HUES48 (cell line): ENCODE measurements at regions not wholly inside any gene's neighbourhood (a gene's known extent, or its start where the extent isn't known, plus 50 kb on each side); places are given as distances from the start of the nearest gene placed in this dataset.

Source experiments
- H3K27ac ChIP-seq: one replicate; pipeline ENCODE4 v1.7.0; 2013; ENCODE audit warnings: low read depth, low read length, inconsistent platforms
- H3K27me3 ChIP-seq: 2 replicates; pipeline ENCODE4 v1.6.1; 2013; ENCODE audit warnings: mild to moderate bottlenecking, low read length; ENCODE audit not compliant: control insufficient read depth, insufficient read depth
- H3K36me3 ChIP-seq: 2 replicates; pipeline ENCODE4 v1.6.1; 2013; ENCODE audit warnings: low read length; ENCODE audit not compliant: control insufficient read depth, insufficient read depth
- H3K4me1 ChIP-seq: 2 replicates; pipeline ENCODE4 v1.6.1; 2013; ENCODE audit warnings: mild to moderate bottlenecking, low read length; ENCODE audit not compliant: control insufficient read depth, insufficient read depth
- H3K4me3 ChIP-seq: 2 replicates; pipeline ENCODE4 v1.5.1; 2013; ENCODE audit warnings: mild to moderate bottlenecking, low read depth, low read length
- H3K9ac ChIP-seq: 2 replicates; pipeline ENCODE4 v1.6.1; 2013; ENCODE audit warnings: mild to moderate bottlenecking, low read depth, low read length, moderate library complexity
- H3K9me3 ChIP-seq: 2 replicates; pipeline ENCODE4 v1.6.1; 2013; ENCODE audit warnings: low read length; ENCODE audit not compliant: control insufficient read depth, insufficient read depth

- Histone ChIP-seq H3K4me3 (no peak overlapping the region), H3K9me3 (no peaks in the 10 kb centered on the region; the same call in 1 of the 2 replicates), H3K27ac (no peak overlapping the region), H3K27me3 (no peaks in the 10 kb centered on the region), H3K36me3 (no peaks in the 10 kb centered on the region), H3K9ac (no peak overlapping the region), H3K4me1 (no peaks in the 10 kb centered on the region)
Observed at GRCh38 chr10:36202881-36203280, 560.8 kb upstream of the FZD8 start.

GRCh38 chr10:36200577-36200976 lies 558.5 kb upstream of the FZD8 start:
- H3K36me3 ChIP-seq = no peaks in the 10 kb centered on the region

GRCh38 chr10:36198322-36198721 lies 556.2 kb upstream of the FZD8 start:
- no peaks in the 10 kb centered on the region for H3K36me3 ChIP-seq
- peaks cover 20% of the 10 kb centered on the region for H3K4me1 ChIP-seq
- H3K9ac ChIP-seq = no peak overlapping the region
- H3K27me3 ChIP-seq = no peaks in the 10 kb centered on the region
- no peak overlapping the region for H3K4me3 ChIP-seq
- H3K9me3 ChIP-seq = no peaks in the 10 kb centered on the region; the same call in 1 of the 2 replicates
- H3K27ac ChIP-seq = no peak overlapping the region

More at GRCh38 chr10:36200577-36200976, 558.5 kb upstream of the FZD8 start:
- no peak overlapping the region for H3K27ac ChIP-seq
- H3K9ac ChIP-seq = no peak overlapping the region
- H3K9me3 ChIP-seq = no peaks in the 10 kb centered on the region; the same call in 1 of the 2 replicates
- peaks cover 4% of the 10 kb centered on the region; the same call in 1 of the 2 replicates for H3K4me1 ChIP-seq
- no peaks in the 10 kb centered on the region for H3K27me3 ChIP-seq
- no peak overlapping the region for H3K4me3 ChIP-seq

GRCh38 chr10:36195364-36195763 lies 553.3 kb upstream of the FZD8 start:
- Histone ChIP-seq H3K27ac (no peak overlapping the region), H3K27me3 (no peaks in the 10 kb centered on the region), H3K9me3 (peaks cover 5% of the 10 kb centered on the region; the same call in 1 of the 2 replicates), H3K4me3 (no peak overlapping the region), H3K36me3 (no peaks in the 10 kb centered on the region), H3K9ac (no peak overlapping the region), H3K4me1 (peaks cover 20% of the 10 kb centered on the region)

- peaks cover 6% of the 10 kb centered on the region for H3K27me3 ChIP-seq
- no peak overlapping the region for H3K9ac ChIP-seq
- H3K27ac ChIP-seq = no peak overlapping the region
- H3K4me3 ChIP-seq = no peak overlapping the region
- H3K9me3 ChIP-seq = peaks cover 5% of the 10 kb centered on the region; the same call in 1 of the 2 replicates
- peaks cover 20% of the 10 kb centered on the region for H3K4me1 ChIP-seq
- H3K36me3 ChIP-seq = no peaks in the 10 kb centered on the region
Observed at GRCh38 chr10:36194276-36194675, 552.2 kb upstream of the FZD8 start.

GRCh38 chr10:36191009-36191408 lies 548.9 kb upstream of the FZD8 start:
- Histone ChIP-seq H3K27me3 (peaks cover 32% of the 10 kb centered on the region), H3K9ac (no peak overlapping the region), H3K4me3 (no peak overlapping the region), H3K9me3 (peaks cover 5% of the 10 kb centered on the region; the same call in 1 of the 2 replicates), H3K36me3 (no peaks in the 10 kb centered on the region), H3K27ac (no peak overlapping the region), H3K4me1 (peaks cover 35% of the 10 kb centered on the region)

GRCh38 chr10:36188461-36188860 lies 546.4 kb upstream of the FZD8 start:
- H3K27me3 ChIP-seq = peaks cover 45% of the 10 kb centered on the region
- peaks cover 5% of the 10 kb centered on the region; the same call in 1 of the 2 replicates for H3K9me3 ChIP-seq
- peak overlapping the region; percentile 75 for H3K27ac ChIP-seq
- H3K36me3 ChIP-seq = no peaks in the 10 kb centered on the region
- no peak overlapping the region for H3K9ac ChIP-seq
- peaks cover 16% of the 10 kb centered on the region for H3K4me1 ChIP-seq
- peak overlapping the region; percentile 20; the same call in 1 of the 2 replicates for H3K4me3 ChIP-seq

- Histone ChIP-seq H3K27ac (peak overlapping the region; percentile 75), H3K9me3 (peaks cover 5% of the 10 kb centered on the region; the same call in 1 of the 2 replicates), H3K9ac (no peak overlapping the region), H3K36me3 (no peaks in the 10 kb centered on the region), H3K27me3 (peaks cover 45% of the 10 kb centered on the region), H3K4me1 (peaks cover 16% of the 10 kb centered on the region), H3K4me3 (peak overlapping the region; percentile 20; the same call in 1 of the 2 replicates)
Observed at GRCh38 chr10:36188080-36188453, 546.0 kb upstream of the FZD8 start.

GRCh38 chr10:36187380-36188079 lies 545.4 kb upstream of the FZD8 start:
- Histone ChIP-seq H3K27ac (peak overlapping the region; percentile 75), H3K9me3 (peaks cover 5% of the 10 kb centered on the region; the same call in 1 of the 2 replicates), H3K36me3 (no peaks in the 10 kb centered on the region), H3K9ac (no peak overlapping the region), H3K27me3 (peaks cover 45% of the 10 kb centered on the region), H3K4me1 (peaks cover 16% of the 10 kb centered on the region), H3K4me3 (no peak overlapping the region)

GRCh38 chr10:36185097-36185496 lies 543.0 kb upstream of the FZD8 start:
- Histone ChIP-seq H3K9me3 (no peaks in the 10 kb centered on the region), H3K4me3 (no peak overlapping the region), H3K4me1 (peaks cover 16% of the 10 kb centered on the region), H3K36me3 (no peaks in the 10 kb centered on the region), H3K27me3 (peaks cover 45% of the 10 kb centered on the region), H3K9ac (no peak overlapping the region), H3K27ac (no peak overlapping the region)

GRCh38 chr10:36183726-36184125 lies 541.6 kb upstream of the FZD8 start:
- Histone ChIP-seq H3K9ac (no peak overlapping the region), H3K27ac (no peak overlapping the region), H3K27me3 (peaks cover 33% of the 10 kb centered on the region), H3K36me3 (no peaks in the 10 kb centered on the region), H3K9me3 (no peaks in the 10 kb centered on the region), H3K4me1 (peaks cover 16% of the 10 kb centered on the region), H3K4me3 (no peak overlapping the region)
